Medulla oblongata (tissue), 1 donor: ENCODE measurements at regions not wholly inside any gene's neighbourhood (a gene's known extent, or its start where the extent isn't known, plus 50 kb on each side); places are given as distances from the start of the nearest gene placed in this dataset.
A peak's percentile ranks its signal among the peaks of the same experiment; 100 is the strongest.

Experiments used
- DNase-seq: peaks from one replicate; pipeline ENCODE4 v3.0.0-alpha.2; 2015; ENCODE audit errors: extremely low spot score

DNA sequence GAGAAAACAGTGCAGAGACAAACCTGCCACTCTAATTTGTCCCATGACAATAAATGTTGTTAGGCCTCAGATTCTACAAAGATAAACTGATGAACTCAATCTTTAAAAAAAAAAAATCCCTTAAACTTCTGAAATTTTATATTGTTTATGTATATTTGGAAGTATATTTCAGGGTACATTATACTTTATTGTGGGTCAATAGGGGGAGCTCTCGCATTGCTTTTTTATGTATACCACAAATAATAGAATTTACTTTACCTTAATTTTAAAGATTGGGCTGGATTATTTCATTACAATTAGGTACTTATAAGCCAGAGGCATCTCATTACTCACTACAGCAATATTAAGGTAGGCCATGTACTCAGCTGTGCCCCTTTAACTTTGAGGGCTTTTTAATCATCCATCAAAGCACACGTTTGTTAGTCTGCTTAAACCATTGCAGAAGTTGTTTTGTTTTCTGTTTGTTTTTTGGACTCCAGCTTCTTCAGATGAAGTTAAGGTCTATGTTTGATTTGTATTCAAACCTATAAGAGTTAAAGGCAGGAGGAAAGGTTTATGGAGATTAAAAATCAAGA lies 56.3 kb upstream of the EYA4 start:
- peak; percentile 57 for DNase-seq

DNA sequence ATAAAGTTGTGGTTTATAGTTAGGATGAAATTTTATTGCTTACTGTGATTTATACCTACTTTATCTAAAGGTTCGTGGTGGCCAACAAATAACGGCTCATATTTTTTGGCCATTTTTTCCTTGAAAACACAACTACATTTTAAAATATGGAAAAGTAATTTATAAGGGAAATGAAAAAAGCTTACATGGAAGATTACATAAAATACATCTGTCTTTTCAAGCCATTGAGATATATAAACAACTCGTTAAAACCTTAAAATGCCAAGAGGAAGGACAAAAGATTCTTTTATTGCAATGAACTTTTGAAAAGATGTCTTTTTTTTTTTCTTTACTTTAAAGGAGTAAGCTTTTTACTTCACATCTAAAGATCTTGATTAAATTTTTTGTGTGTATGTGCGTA lies 55.4 kb upstream of the EYA4 start:
- DNase-seq, result no peak

- DNase-seq, result no peak
Measured at GRCh38 chr6:133187114-133187513, 54.0 kb upstream of the EYA4 start.

GRCh38 chr6:133187657-133188453 lies 53.3 kb upstream of the EYA4 start:
- DNase-seq, result no peak

DNA sequence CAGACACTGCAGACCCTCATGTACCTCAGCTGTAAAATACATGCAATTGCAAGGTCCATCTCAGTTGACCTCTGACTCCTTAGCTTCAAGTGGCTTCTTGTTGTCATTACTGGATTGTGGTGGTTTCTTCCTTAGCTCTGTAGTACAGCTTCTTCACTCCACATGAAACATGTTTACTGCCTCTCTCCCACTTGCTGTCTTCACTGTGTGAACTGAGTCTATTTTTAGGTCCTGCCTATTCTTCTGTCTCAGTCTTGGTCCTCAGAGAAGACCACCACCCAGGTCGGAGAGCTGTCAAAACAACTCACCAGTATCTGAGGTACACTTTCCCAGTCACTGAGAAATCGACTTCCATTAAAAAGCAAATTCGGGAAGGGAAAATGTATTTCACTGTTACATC lies 50.2 kb upstream of the EYA4 start:
- DNase-seq, result no peak

GRCh38 chr6:133191323-133191722 lies 49.8 kb upstream of the EYA4 start:
- DNase-seq, result no peak
